ENCODE measurements at regions not wholly inside any gene's neighbourhood (a gene's known extent, or its start where the extent isn't known, plus 50 kb on each side); places are given as distances from the start of the nearest gene placed in this dataset.

DNA sequence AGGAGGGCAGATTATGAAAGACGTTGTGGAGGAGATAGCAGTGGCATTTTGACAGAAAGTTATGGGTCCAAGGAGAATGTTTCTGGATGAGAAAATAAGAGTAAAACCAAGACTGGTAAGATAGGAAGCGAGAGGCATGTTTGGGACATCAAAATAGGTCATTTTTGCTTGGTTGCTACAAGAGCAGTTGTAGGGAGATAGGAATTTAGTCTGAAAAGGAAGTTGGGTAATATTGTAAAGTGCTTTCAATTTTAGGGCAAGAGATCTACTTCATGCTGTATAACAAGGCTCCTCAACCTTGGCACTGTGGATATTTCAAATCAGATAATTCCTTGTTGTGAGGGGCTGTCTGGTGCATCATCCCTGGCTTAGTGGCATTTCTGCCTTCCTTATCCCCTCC lies 118.0 kb upstream of the DPH6 start:
- intact Hi-C loops (cut with DNase I), result no loop called here
- ATAC-seq (no peak), DNase-seq (no peak)
- Histone ChIP-seq H3K36me3 (no peaks in the 10 kb centered on the region), H3K27ac (no peak overlapping the region), H3K9me3 (no peaks in the 10 kb centered on the region), H3K27me3 (ENCODE audit: low read depth) (no peaks in the 10 kb centered on the region), H3K4me3 (no peak overlapping the region), H3K4me1 (peaks cover 20% of the 10 kb centered on the region)
- TF ChIP-seq, protein P1, sequence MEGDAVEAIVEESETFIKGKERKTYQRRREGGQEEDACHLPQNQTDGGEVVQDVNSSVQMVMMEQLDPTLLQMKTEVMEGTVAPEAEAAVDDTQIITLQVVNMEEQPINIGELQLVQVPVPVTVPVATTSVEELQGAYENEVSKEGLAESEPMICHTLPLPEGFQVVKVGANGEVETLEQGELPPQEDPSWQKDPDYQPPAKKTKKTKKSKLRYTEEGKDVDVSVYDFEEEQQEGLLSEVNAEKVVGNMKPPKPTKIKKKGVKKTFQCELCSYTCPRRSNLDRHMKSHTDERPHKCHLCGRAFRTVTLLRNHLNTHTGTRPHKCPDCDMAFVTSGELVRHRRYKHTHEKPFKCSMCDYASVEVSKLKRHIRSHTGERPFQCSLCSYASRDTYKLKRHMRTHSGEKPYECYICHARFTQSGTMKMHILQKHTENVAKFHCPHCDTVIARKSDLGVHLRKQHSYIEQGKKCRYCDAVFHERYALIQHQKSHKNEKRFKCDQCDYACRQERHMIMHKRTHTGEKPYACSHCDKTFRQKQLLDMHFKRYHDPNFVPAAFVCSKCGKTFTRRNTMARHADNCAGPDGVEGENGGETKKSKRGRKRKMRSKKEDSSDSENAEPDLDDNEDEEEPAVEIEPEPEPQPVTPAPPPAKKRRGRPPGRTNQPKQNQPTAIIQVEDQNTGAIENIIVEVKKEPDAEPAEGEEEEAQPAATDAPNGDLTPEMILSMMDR (IDR thresholded peaks at IDR 0.05), result no peak

- Histone ChIP-seq H3K27ac (peak overlapping the region; percentile 14), H3K4me1 (peaks cover 20% of the 10 kb centered on the region), H3K36me3 (no peaks in the 10 kb centered on the region), H3K27me3 (ENCODE audit: low read depth) (no peaks in the 10 kb centered on the region), H3K9me3 (no peaks in the 10 kb centered on the region), H3K4me3 (no peak overlapping the region)
- TF ChIP-seq, protein P1 (IDR thresholded peaks at IDR 0.05), result no peak
- intact Hi-C loops (cut with DNase I), result no loop called here
- ATAC-seq, result peak in 1 of 2 donors; percentile 36
- DNase-seq, result no peak
These were observed 120.1 kb upstream of the DPH6 start for GRCh38 chr15:35665896-35666536.

DNA sequence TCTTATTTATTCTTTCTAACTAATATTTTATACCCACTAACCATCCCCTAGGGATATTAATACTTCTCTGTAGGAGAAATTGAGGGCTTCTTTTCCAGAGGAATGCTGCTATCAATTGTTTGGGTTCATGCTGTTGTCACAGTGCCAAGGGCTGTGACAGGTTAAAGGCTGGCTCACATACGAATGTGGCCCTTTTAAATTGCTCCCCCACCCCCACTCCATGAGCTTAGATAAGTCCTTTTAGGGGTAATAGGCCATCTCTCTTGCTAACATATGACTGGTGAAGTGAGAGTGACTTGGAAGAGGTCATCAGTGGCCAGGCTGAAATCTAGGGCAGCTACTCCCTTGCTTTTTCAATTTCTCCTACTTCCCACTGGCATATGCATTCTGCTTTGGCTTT lies 121.9 kb upstream of the DPH6 start:
- TF ChIP-seq, protein P1 (IDR thresholded peaks at IDR 0.05), result no peak
- no peak overlapping the region for H3K27ac ChIP-seq
- no peak overlapping the region for H3K4me3 ChIP-seq
- ATAC-seq (no peak), DNase-seq (no peak)
- H3K27me3 ChIP-seq (ENCODE audit: low read depth), result no peaks in the 10 kb centered on the region
- intact Hi-C loops (cut with DNase I), result no loop called here
- no peaks in the 10 kb centered on the region for H3K9me3 ChIP-seq
- peaks cover 20% of the 10 kb centered on the region for H3K4me1 ChIP-seq
- H3K36me3 ChIP-seq, result no peaks in the 10 kb centered on the region

GRCh38 chr15:35669021-35669420 lies 123.1 kb upstream of the DPH6 start:
- intact Hi-C loops (cut with DNase I), result no loop called here
- H3K27ac ChIP-seq, result no peak overlapping the region
- peaks cover 28% of the 10 kb centered on the region for H3K4me1 ChIP-seq
- TF ChIP-seq, protein P1 (IDR thresholded peaks at IDR 0.05), result no peak
- H3K9me3 ChIP-seq, result no peaks in the 10 kb centered on the region
- no peak overlapping the region for H3K4me3 ChIP-seq
- DNase-seq, result no peak
- no peak for ATAC-seq
- H3K27me3 ChIP-seq (ENCODE audit: low read depth), result no peaks in the 10 kb centered on the region
- no peaks in the 10 kb centered on the region for H3K36me3 ChIP-seq

- TF ChIP-seq, protein P1 (IDR thresholded peaks at IDR 0.05), result no peak
- intact Hi-C loops (cut with DNase I), result no loop called here
- H3K36me3 ChIP-seq, result no peaks in the 10 kb centered on the region
These were observed 123.6 kb upstream of the DPH6 start for GRCh38 chr15:35669432-35670045.

More at GRCh38 chr15:35669432-35670045, 123.6 kb upstream of the DPH6 start:
- ATAC-seq (no peak), DNase-seq (no peak)
- H3K4me1 ChIP-seq, result peaks cover 30% of the 10 kb centered on the region
- H3K27ac ChIP-seq, result no peak overlapping the region
- H3K9me3 ChIP-seq, result no peaks in the 10 kb centered on the region
- H3K27me3 ChIP-seq (ENCODE audit: low read depth), result no peaks in the 10 kb centered on the region
- no peak overlapping the region for H3K4me3 ChIP-seq
